Upper lobe of left lung (tissue), 4 donors: ENCODE measurements at regions not wholly inside any gene's neighbourhood (a gene's known extent, or its start where the extent isn't known, plus 50 kb on each side); places are given as distances from the start of the nearest gene placed in this dataset.

Experiments used
- CTCF ChIP-seq, 6 experiments: fragments of 450-650 bp in 4 of 6; fragments of 200-600 bp in 2 of 6; sonication (generic) in 2 of 6; IDR thresholded peaks; one replicate each; pipeline ENCODE4 v1.5.1; 2016 to 2019; ENCODE audit warnings: antibody characterized with exemption in 6 of 6
- EP300 ChIP-seq, 4 donors: sonication (generic); formaldehyde crosslinking; IDR thresholded peaks; one replicate each; pipeline ENCODE4 v1.5.1; 2017; ENCODE audit warnings: antibody characterized with exemption in 4 of 4, control low read depth in 2 of 4
- POLR2A ChIP-seq, 4 donors: fragments of 450-650 bp; IDR thresholded peaks; one replicate each; pipeline ENCODE4 v1.5.1; 2016 to 2017; ENCODE audit warnings: antibody characterized with exemption in 4 of 4, mild to moderate bottlenecking in 2 of 4
- POLR2AphosphoS5 ChIP-seq, 2 donors: sonication (generic); formaldehyde crosslinking; IDR thresholded peaks; one replicate each; pipeline ENCODE4 v1.5.1; 2017; ENCODE audit warnings: antibody characterized with exemption in 2 of 2

- TF ChIP-seq CTCF (IDR thresholded peaks at IDR 0.05) (no peak), POLR2A (IDR thresholded peaks at IDR 0.05) (no peak), POLR2AphosphoS5 (IDR thresholded peaks at IDR 0.05) (no peak), EP300 (IDR thresholded peaks at IDR 0.05) (no peak)
Observed at GRCh38 chr12:19891936-19892591, 452.8 kb downstream of the AEBP2 start.
